Activated naive CD4-positive, alpha-beta T cell treated with anti-CD3 and anti-CD28 coated beads, Interleukin-2, amount 50 U/mL, for 72 hours (primary cell): ENCODE measurements at regions not wholly inside any gene's neighbourhood (a gene's known extent, or its start where the extent isn't known, plus 50 kb on each side); places are given as distances from the start of the nearest gene placed in this dataset.
"Not testable (repeated sequence)": the region's sequence is repeated elsewhere in the genome, so short reads cannot be mapped to it uniquely, and the experiment has no call there.

Experiments
- ATAC-seq, 2 donors: fragments of 150-1000 bp; cut with Tn5 transposase; 2 replicates each; pipeline ENCODE4 v1.10.0; 2021; ENCODE audit warnings: mild to moderate bottlenecking in 2 of 2, moderate library complexity in 2 of 2
- DNase-seq, 2 donors: peaks; one replicate each; pipeline ENCODE4 v3.0.0; 2021 to 2022; ENCODE audit warnings: low spot score in 2 of 2
- H3K27ac Mint-ChIP-seq, 2 donors: one replicate each; pipeline ENCODE4 v1.8.0; 2022; ENCODE audit warnings: mild to moderate bottlenecking in 2 of 2, mixed read lengths in 2 of 2
- H3K36me3 Mint-ChIP-seq, 2 donors: one replicate each; pipeline ENCODE4 v1.8.0; 2022; ENCODE audit warnings: mixed read lengths in 2 of 2
- H3K9me3 Mint-ChIP-seq, 2 donors: one replicate each; pipeline ENCODE4 v1.8.0; 2022; ENCODE audit warnings: mixed read lengths in 2 of 2

DNA sequence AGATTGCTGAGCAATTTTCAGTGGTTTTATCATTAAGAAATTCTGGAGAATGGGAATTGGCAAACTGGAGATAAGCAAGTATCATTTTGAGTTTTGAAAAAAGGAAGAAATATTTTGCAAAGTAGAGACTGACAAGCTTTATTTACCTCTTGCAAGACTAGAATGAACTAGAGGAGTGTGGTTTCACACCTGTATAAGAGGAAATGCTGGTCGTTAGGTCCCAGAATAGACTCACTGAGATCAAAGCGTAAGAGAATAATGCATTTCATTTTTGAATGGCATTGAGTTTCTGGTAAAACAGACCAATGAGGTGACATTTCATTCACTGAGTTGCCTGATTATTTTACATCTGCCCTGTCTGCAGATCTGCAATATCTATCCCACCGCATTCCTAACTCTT is 308.1 kb downstream of the ADGRL2 start:
- ATAC-seq (no peak), DNase-seq (no peak)
- Mint-ChIP-seq H3K9me3 (peaks cover 5 to 6% of the 10 kb centered on the region in 2 donors), H3K27ac (no peak overlapping the region), H3K36me3 (peaks cover 0 to 9% of the 10 kb centered on the region in 2 donors)

DNA sequence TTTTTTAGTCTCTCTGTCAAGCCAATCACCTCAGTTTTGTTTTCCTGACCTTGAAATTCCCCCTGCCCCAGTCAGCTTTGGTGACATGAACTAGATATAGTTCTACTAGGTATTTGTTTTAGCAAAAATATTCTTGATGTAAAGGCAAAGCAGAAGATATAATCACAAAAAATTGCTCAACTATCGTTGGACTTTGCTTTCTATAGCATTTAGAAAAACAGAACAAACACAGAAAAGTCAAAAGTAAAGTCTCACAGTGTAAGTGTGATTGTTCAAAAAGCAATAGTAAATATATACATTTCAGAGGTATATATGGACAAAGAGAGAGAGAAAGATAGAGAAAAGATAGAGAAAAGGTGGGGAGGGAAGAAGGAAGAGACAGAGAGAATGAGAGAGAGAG is 305.9 kb downstream of the ADGRL2 start:
- H3K27ac Mint-ChIP-seq: no peak overlapping the region
- DNase-seq: no peak
- H3K36me3 Mint-ChIP-seq: peaks cover 0 to 9% of the 10 kb centered on the region in 2 donors
- H3K9me3 Mint-ChIP-seq: peaks cover 6 to 10% of the 10 kb centered on the region in 2 donors
- ATAC-seq: no peak

GRCh38 chr1:82099170-82099569 is 298.4 kb downstream of the ADGRL2 start:
- H3K36me3 Mint-ChIP-seq: no peaks in the 10 kb centered on the region
- ATAC-seq: no peak
- no peak for DNase-seq

DNA sequence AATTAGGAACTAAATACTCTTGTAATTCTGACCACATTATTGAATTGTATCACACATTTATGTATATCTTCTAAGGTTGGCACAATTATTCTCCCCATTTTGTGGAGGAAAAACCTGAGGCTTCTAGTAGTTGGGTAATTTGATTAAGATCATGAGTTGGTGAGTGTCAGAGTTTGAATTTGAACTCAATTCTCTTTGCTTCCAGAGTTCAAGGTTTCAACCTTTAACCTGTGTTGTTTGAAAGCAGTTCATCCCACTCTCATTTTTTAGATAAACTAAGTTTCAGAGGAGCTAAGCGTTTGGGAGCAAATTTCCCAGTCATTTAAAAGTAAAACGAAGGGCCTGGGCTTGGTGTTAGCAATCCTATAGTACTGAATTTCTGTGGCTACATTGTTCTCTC is 293.4 kb downstream of the ADGRL2 start:
- ATAC-seq (no peak), DNase-seq (no peak)
- Mint-ChIP-seq H3K27ac (no peak overlapping the region), H3K36me3 (no peaks in the 10 kb centered on the region), H3K9me3 (peaks cover 0 to 5% of the 10 kb centered on the region in 2 donors)

More at GRCh38 chr1:82099170-82099569, 298.4 kb downstream of the ADGRL2 start:
- Mint-ChIP-seq H3K27ac (no peak overlapping the region), H3K9me3 (peaks cover 0 to 4% of the 10 kb centered on the region in 2 donors)

DNA sequence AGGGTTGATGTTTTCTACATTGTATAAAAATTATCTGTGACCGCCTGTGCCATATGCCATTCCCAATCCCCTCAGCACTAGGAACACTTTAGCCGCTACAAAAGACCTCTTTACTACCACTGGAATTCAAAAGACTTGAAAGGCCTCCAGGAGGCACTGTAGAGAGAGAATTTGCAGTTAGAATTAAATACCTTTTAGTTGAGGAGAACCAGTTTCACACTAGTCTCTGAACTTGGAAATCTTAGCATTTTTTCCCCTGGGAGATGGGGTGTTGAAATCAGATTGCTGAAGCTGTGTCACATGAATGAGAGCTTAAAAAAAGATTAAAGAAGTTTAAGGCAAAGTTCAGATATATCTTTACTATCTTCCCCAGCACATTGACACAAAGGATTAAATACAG is 291.0 kb downstream of the ADGRL2 start:
- no peak overlapping the region for H3K27ac Mint-ChIP-seq
- ATAC-seq: no peak
- no peak for DNase-seq
- peaks cover 0 to 8% of the 10 kb centered on the region in 2 donors for H3K9me3 Mint-ChIP-seq
- no peaks in the 10 kb centered on the region for H3K36me3 Mint-ChIP-seq

DNA sequence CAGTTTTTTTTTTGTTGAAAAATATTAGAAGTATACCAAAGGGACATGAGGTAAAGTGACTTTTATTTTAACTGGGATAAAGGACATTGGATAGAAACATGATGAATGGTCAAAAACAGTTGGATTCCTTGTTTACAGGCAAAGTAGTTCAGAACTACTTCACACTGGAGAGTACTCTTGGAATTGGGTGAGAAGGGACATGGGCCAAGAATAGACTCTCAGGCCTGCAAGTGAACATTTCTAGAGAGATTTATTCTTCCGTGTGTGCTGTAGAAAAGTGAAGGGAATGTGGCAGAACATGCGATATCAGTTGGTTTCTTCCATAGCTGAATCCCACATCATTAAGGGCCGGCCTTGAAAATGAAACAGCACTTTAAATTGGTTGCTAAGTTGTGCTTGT is 290.5 kb downstream of the ADGRL2 start:
- ATAC-seq: no peak
- DNase-seq: no peak
- Mint-ChIP-seq H3K9me3 (peaks cover 0 to 10% of the 10 kb centered on the region in 2 donors), H3K36me3 (no peaks in the 10 kb centered on the region), H3K27ac (no peak overlapping the region)

DNA sequence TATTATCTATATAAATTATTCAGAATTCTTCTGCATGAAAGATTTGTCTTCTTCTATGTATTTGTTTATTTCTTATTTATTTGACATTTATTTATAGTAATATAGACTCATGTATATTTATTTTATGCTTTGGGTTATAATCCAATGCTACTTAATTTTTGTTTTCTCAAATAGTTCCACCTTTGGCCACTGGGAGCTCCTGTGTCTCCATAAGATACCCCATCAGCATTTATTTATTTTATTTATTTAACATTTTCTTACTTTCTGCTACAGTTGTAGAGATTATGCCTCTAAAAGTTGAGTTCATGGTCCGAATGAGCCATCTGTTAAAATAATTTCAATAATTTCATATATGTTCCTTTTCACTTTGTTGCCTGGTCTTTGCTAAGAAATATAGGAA is 289.4 kb downstream of the ADGRL2 start:
- DNase-seq (no peak), ATAC-seq (no peak)
- Mint-ChIP-seq H3K9me3 (peaks cover 6 to 10% of the 10 kb centered on the region in 2 donors), H3K27ac (no peak overlapping the region), H3K36me3 (no peaks in the 10 kb centered on the region)

GRCh38 chr1:82086739-82087138 is 286.0 kb downstream of the ADGRL2 start:
- no peak for DNase-seq
- Mint-ChIP-seq H3K9me3 (peaks cover 6 to 10% of the 10 kb centered on the region in 2 donors), H3K36me3 (no peaks in the 10 kb centered on the region), H3K27ac (no peak overlapping the region)
- ATAC-seq: no peak

- Mint-ChIP-seq H3K9me3 (peaks cover 0 to 4% of the 10 kb centered on the region in 2 donors), H3K36me3 (no peaks in the 10 kb centered on the region), H3K27ac (no peak overlapping the region)
- DNase-seq (no peak), ATAC-seq (no peak)
These were observed 278.9 kb downstream of the ADGRL2 start for GRCh38 chr1:82079607-82080006.

GRCh38 chr1:82073659-82074058 is 272.9 kb downstream of the ADGRL2 start:
- H3K36me3 Mint-ChIP-seq: no peaks in the 10 kb centered on the region
- H3K9me3 Mint-ChIP-seq: no peaks in the 10 kb centered on the region
- no peak for ATAC-seq
- no peak overlapping the region for H3K27ac Mint-ChIP-seq
- DNase-seq: no peak

- Mint-ChIP-seq H3K9me3 (no peaks in the 10 kb centered on the region), H3K36me3 (no peaks in the 10 kb centered on the region), H3K27ac (no peak overlapping the region)
- ATAC-seq: no peak
- no peak for DNase-seq
These were observed 272.3 kb downstream of the ADGRL2 start for GRCh38 chr1:82073071-82073470.

DNA sequence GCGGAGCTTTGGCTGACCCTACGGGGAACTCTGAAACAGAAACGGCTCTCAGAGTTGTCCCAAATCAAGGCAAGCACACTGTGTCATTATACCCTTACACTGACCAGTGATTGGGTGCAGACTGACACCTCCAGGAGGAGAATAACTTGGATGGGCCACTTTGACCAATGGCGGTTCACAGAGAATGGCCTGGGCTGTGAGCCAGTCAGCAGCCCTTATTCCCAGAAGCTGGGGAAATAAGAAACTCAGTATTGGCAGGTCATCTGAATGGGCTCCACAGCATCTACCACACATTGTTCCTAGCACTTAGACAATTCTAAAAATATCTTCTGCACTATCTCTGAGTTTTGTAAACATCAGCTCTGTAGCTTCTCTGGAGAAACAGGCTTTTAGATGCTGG is 265.2 kb downstream of the ADGRL2 start:
- Mint-ChIP-seq H3K36me3 (no peaks in the 10 kb centered on the region), H3K9me3 (no peaks in the 10 kb centered on the region), H3K27ac (no peak overlapping the region)
- DNase-seq: no peak
- ATAC-seq: no peak

GRCh38 chr1:82064691-82065090 is 264.0 kb downstream of the ADGRL2 start:
- Mint-ChIP-seq H3K36me3 (no peaks in the 10 kb centered on the region), H3K27ac (no peak overlapping the region), H3K9me3 (no peaks in the 10 kb centered on the region)
- DNase-seq (no peak), ATAC-seq (no peak)

DNA sequence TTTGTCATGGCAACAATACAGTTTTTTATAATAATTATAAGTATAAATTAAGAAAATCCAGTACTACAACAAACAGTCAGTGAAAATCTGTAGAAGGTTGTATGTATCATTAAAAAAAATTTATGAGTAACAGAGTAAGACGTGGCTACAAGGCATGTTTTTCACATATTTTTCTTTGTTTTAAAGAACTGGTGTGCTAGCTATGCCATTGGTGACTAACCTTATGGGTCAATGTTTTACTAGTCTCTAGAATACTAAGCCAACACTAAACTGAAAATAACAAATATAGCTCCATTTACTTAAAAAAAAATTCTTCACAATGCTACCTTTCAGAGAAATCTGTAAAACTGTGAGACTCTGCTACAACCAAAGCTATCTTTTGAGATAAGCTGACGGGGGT is 261.5 kb downstream of the ADGRL2 start:
- no peak for DNase-seq
- no peak for ATAC-seq
- no peaks in the 10 kb centered on the region for H3K36me3 Mint-ChIP-seq
- peaks cover 0 to under 1% of the 10 kb centered on the region in 2 donors for H3K9me3 Mint-ChIP-seq
- H3K27ac Mint-ChIP-seq: no peak overlapping the region

DNA sequence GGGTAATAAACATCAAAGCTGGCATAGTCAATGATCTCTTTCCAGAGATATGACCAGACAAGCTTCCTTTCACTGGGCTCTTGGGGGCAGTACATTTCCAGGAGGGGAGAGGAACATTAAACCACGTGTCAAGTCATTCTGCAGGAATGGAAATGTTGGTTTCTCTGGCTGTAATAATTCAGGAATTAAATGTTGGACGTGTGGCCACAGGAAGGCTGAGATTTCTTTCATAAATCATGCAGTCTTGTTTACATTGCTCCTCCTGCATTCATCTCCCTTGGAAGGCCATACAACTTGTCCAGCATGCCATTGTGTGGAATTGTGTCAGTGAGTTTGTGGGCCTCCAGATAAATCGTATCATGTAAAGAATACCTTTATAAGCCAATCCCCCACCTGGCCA is 259.2 kb downstream of the ADGRL2 start:
- no peak overlapping the region for H3K27ac Mint-ChIP-seq

DNA sequence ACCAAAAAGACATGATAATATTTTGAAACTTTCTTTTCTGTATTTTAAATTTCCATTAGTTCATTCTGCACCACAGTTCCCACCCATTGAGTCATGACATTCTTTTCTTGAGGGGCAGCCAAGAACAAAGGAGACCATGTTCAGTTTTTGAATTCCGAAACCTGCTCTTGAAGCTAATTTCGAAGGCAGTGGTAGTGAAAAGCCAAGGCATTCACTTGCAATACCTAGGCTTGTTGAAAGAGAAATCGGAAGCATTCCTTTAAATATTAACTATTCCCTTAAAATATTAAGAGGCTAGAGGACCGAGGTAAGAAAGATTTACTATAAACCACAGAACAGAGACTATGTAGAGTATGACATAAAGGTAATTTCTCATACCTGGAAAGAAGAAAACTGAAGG is 256.3 kb downstream of the ADGRL2 start:
- peaks cover 10 to 17% of the 10 kb centered on the region in 2 donors for H3K9me3 Mint-ChIP-seq
- DNase-seq (no peak), ATAC-seq (no peak)

More for the DNA sequence above, 259.2 kb downstream of the ADGRL2 start:
- H3K36me3 Mint-ChIP-seq: peaks cover 0 to 5% of the 10 kb centered on the region in 2 donors
- ATAC-seq (no peak), DNase-seq (no peak)
- peaks cover 7 to 17% of the 10 kb centered on the region in 2 donors for H3K9me3 Mint-ChIP-seq

DNA sequence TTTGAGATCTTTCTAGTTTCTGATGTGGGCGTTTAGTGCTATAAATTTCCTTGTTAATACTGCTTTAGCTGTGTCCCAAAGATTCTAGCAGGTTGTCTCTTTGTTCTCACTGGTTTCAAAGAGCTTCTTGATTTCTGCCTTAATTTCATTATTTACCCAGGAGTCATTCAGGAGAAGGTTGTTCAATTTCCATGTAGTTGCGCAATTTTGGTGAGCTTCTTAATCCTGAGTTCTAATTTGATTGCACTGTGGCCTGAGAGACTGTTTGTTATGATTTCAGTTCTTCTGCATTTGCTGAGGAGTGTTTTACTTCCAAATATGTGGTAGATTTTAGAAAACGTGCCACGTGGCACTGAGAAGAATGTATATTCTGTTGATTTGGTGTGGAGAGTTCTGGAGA is 254.6 kb downstream of the ADGRL2 start:
- peaks cover 15 to 22% of the 10 kb centered on the region in 2 donors for H3K9me3 Mint-ChIP-seq
- not testable (repeated sequence) for DNase-seq, H3K27ac Mint-ChIP-seq, ATAC-seq, H3K36me3 Mint-ChIP-seq

More for the DNA sequence above, 256.3 kb downstream of the ADGRL2 start:
- Mint-ChIP-seq H3K36me3 (peaks cover 0 to 5% of the 10 kb centered on the region in 2 donors), H3K27ac (no peak overlapping the region)

- H3K9me3 Mint-ChIP-seq: peaks cover 18 to 22% of the 10 kb centered on the region in 2 donors
These were observed 251.8 kb downstream of the ADGRL2 start for GRCh38 chr1:82052563-82052962.

GRCh38 chr1:82048596-82048995 is 247.9 kb downstream of the ADGRL2 start:
- ATAC-seq: no peak
- Mint-ChIP-seq H3K36me3 (no peaks in the 10 kb centered on the region), H3K27ac (no peak overlapping the region)

More at GRCh38 chr1:82052563-82052962, 251.8 kb downstream of the ADGRL2 start:
- ATAC-seq (no peak), DNase-seq (no peak)
- no peak overlapping the region for H3K27ac Mint-ChIP-seq
- H3K36me3 Mint-ChIP-seq: peaks cover 0 to 5% of the 10 kb centered on the region in 2 donors

More at GRCh38 chr1:82048596-82048995, 247.9 kb downstream of the ADGRL2 start:
- DNase-seq: no peak
- H3K9me3 Mint-ChIP-seq: peaks cover 6 to 14% of the 10 kb centered on the region in 2 donors
